ENCODE measurements at regions not wholly inside any gene's neighbourhood (a gene's known extent, or its start where the extent isn't known, plus 50 kb on each side); places are given as distances from the start of the nearest gene placed in this dataset.
A peak's percentile ranks its signal among the peaks of the same experiment; 100 is the strongest.
"Not testable (repeated sequence)": the region's sequence is repeated elsewhere in the genome, so short reads cannot be mapped to it uniquely, and the experiment has no call there.

GRCh38 chr11:116403794-116404461 lies 368.9 kb downstream of the BUD13 start:
- DNase-seq: no peak

- no peak for DNase-seq
Measured at GRCh38 chr11:116400081-116400480, 372.7 kb downstream of the BUD13 start.

GRCh38 chr11:116397602-116398084 lies 375.1 kb downstream of the BUD13 start:
- DNase-seq: no peak

- no peak for DNase-seq
Measured at GRCh38 chr11:116396331-116396730, 376.5 kb downstream of the BUD13 start.

- DNase-seq: no peak
Measured at GRCh38 chr11:116394022-116394421, 378.8 kb downstream of the BUD13 start.

- no peak for DNase-seq
Measured at GRCh38 chr11:116390963-116391362, 381.8 kb downstream of the BUD13 start.

- DNase-seq: no peak
Measured at GRCh38 chr11:116388146-116388545, 384.6 kb downstream of the BUD13 start.

- no peak for DNase-seq
Measured at GRCh38 chr11:116387641-116388040, 385.1 kb downstream of the BUD13 start.

GRCh38 chr11:116386118-116386699 lies 386.6 kb downstream of the BUD13 start:
- no peak for DNase-seq

GRCh38 chr11:116384876-116385275 lies 387.9 kb downstream of the BUD13 start:
- DNase-seq: no peak

- no peak for DNase-seq
Measured at GRCh38 chr11:116384407-116384806, 388.4 kb downstream of the BUD13 start.

GRCh38 chr11:116379185-116379828 lies 393.5 kb downstream of the BUD13 start:
- DNase-seq: no peak

GRCh38 chr11:116376547-116376946 lies 396.2 kb downstream of the BUD13 start:
- DNase-seq: peak; percentile 60

- DNase-seq: no peak
Measured at GRCh38 chr11:116376054-116376453, 396.7 kb downstream of the BUD13 start.

- DNase-seq: no peak
Measured at GRCh38 chr11:116375221-116375620, 397.6 kb downstream of the BUD13 start.

GRCh38 chr11:116374085-116374484 lies 398.7 kb downstream of the BUD13 start:
- DNase-seq: no peak

- no peak for DNase-seq
Measured at GRCh38 chr11:116373104-116373944, 399.5 kb downstream of the BUD13 start.

- DNase-seq: no peak
Measured at GRCh38 chr11:116371146-116371545, 401.6 kb downstream of the BUD13 start.

GRCh38 chr11:116368784-116369183 lies 404.0 kb downstream of the BUD13 start:
- DNase-seq: no peak

- DNase-seq: no peak
Measured at GRCh38 chr11:116366980-116367645, 405.7 kb downstream of the BUD13 start.

GRCh38 chr11:116366451-116366850 lies 406.3 kb downstream of the BUD13 start:
- DNase-seq: no peak

GRCh38 chr11:116364925-116365324 lies 407.9 kb downstream of the BUD13 start:
- DNase-seq: not testable (repeated sequence)

GRCh38 chr11:116364348-116364747 lies 408.4 kb downstream of the BUD13 start:
- DNase-seq: no peak

All from DMS153 (cell line).